Panc1 (cell line): ENCODE measurements at regions not wholly inside any gene's neighbourhood (a gene's known extent, or its start where the extent isn't known, plus 50 kb on each side); places are given as distances from the start of the nearest gene placed in this dataset.

Experiments used
- ATAC-seq: fragments of 200-7000 bp; cut with Tn5 transposase; 2 replicates; pipeline ENCODE4 v1.9.1; 2020; ENCODE audit warnings: mild to moderate bottlenecking, moderate library complexity
- BruUV-seq: library from RNA; stranded (reverse); fragments of 400-500 nt; replicated peaks from 2 replicates; lab custom pipeline; 2021; lab: Mats Ljungman, UMichigan
- CTCF ChIA-PET: fragments of 300-600 bp; sonication (Branson Sonifier 250); formaldehyde crosslinking; loops from one replicate; lab custom pipeline; 2022; ENCODE audit warnings: antibody characterized with exemption; lab: Charles Lee
- POLR2A ChIA-PET: fragments of 300-600 bp; sonication (Branson Sonifier 250); formaldehyde crosslinking; loops from one replicate; lab custom pipeline; 2022; ENCODE audit warnings: antibody characterized with exemption; lab: Charles Lee
- DNase-seq: peaks from one replicate; pipeline ENCODE4 v3.0.0-alpha.2; 2010; ENCODE audit warnings: low read depth, low spot score
- H3K27ac ChIP-seq: 2 replicates; pipeline ENCODE4 v1.5.1; 2011; ENCODE audit warnings: mild to moderate bottlenecking, low read length, inconsistent platforms
- H3K27me3 ChIP-seq: fragments of 200-500 bp; sonication (Bioruptor generic); 2 replicates; pipeline ENCODE4 v1.6.0; 2014; ENCODE audit warnings: low read length, inconsistent platforms; ENCODE audit not compliant: control insufficient read depth, insufficient read depth
- H3K36me3 ChIP-seq: fragments of 200-500 bp; sonication (Bioruptor generic); 2 replicates; pipeline ENCODE4 v1.5.1; 2014; ENCODE audit warnings: inconsistent platforms, mild to moderate bottlenecking, low read length, moderate library complexity; ENCODE audit not compliant: control insufficient read depth, insufficient read depth
- H3K4me1 ChIP-seq: 2 replicates; pipeline ENCODE4 v1.5.1; 2011; ENCODE audit warnings: inconsistent platforms, mild to moderate bottlenecking, low read length, moderate library complexity; ENCODE audit not compliant: control insufficient read depth, insufficient read depth
- H3K4me3 ChIP-seq, 2 experiments: 2 replicates each; pipeline ENCODE4 v1.5.1; 2011 to 2012; ENCODE audit warnings: low read depth in 2 of 2, low read length in 2 of 2, mild to moderate bottlenecking in 2 of 2, inconsistent platforms in 1 of 2, moderate library complexity in 1 of 2
- H3K9me3 ChIP-seq: fragments of 200-500 bp; sonication (Bioruptor generic); 2 replicates; pipeline ENCODE4 v1.5.1; 2014; ENCODE audit warnings: low read depth, mild to moderate bottlenecking, inconsistent platforms, low read length, moderate library complexity; ENCODE audit not compliant: control insufficient read depth, insufficient read depth
- POLR2AphosphoS5 ChIP-seq: IDR thresholded peaks from 2 replicates; pipeline ENCODE4 v1.6.1; 2012; ENCODE audit warnings: mild to moderate bottlenecking, low read depth, low read length, moderate library complexity
- REST ChIP-seq, 2 experiments: IDR thresholded peaks; 2 replicates each; pipeline ENCODE4 v1.6.1; 2011 to 2012; ENCODE audit warnings: low read depth in 2 of 2, control low read depth in 1 of 2, low read length in 1 of 2, mild to moderate bottlenecking in 1 of 2, moderate library complexity in 1 of 2; ENCODE audit not compliant: insufficient read depth in 1 of 2
- TCF7L2 ChIP-seq: IDR thresholded peaks from 2 replicates; pipeline ENCODE4 v1.6.1; 2011; ENCODE audit warnings: mild to moderate bottlenecking, low read depth, low read length, inconsistent platforms
- in situ Hi-C: cut with HindIII; loops from 2 replicates; pipeline ENCODE4 v1.10.0; 2016; ENCODE audit warnings: low sequenced_read_pairs, low pct_unique_long_range_greater_than_20kb
- intact Hi-C: fragments of 100-400 bp; cut with micrococcal nuclease; formaldehyde crosslinking; loops from one replicate; pipeline ENCODE4 v1.10.0; 2022; ENCODE audit not compliant: unreplicated experiment

- Histone ChIP-seq H3K27ac (no peak overlapping the region), H3K36me3 (no peaks in the 10 kb centered on the region; the same call in 1 of the 2 replicates), H3K9me3 (no peaks in the 10 kb centered on the region), H3K4me1 (no peaks in the 10 kb centered on the region), H3K4me3 (no peak overlapping the region), H3K27me3 (no peaks in the 10 kb centered on the region)
- TF ChIP-seq TCF7L2 (no peak), REST (IDR thresholded peaks at IDR 0.05; ENCODE audit: insufficient read depth in 1 of 2, low read depth in 2 of 2, low read length in 1 of 2) (no peak), POLR2AphosphoS5 (no peak)
- intact Hi-C loops = no loop called here
- DNase-seq (no peak), ATAC-seq (no peak)
- CTCF ChIA-PET = no interaction called here
- in situ Hi-C loops = no loop called here
- POLR2A ChIA-PET = no interaction called here
- no TSS peak for BruUV-seq
These were observed 64.9 kb upstream of the NPY2R start for GRCh38 chr4:155143512-155143911.
